DMS53 treated with DMSO at 0.1 percent for 48 hours (cell line): ENCODE measurements at regions not wholly inside any gene's neighbourhood (a gene's known extent, or its start where the extent isn't known, plus 50 kb on each side); places are given as distances from the start of the nearest gene placed in this dataset.
"Not testable (repeated sequence)": the region's sequence is repeated elsewhere in the genome, so short reads cannot be mapped to it uniquely, and the experiment has no call there.

Source experiments
- DNase-seq: peaks from one replicate; lab custom pipeline; 2025; ENCODE audit not compliant: unreplicated experiment; lab: John Stamatoyannopoulos, UW

GRCh38 chr1:166692346-166692745, 146.9 kb upstream of the POGK start:
- DNase-seq: no peak

- DNase-seq: no peak
Observed at GRCh38 chr1:166693158-166693557, 146.1 kb upstream of the POGK start.

DNA sequence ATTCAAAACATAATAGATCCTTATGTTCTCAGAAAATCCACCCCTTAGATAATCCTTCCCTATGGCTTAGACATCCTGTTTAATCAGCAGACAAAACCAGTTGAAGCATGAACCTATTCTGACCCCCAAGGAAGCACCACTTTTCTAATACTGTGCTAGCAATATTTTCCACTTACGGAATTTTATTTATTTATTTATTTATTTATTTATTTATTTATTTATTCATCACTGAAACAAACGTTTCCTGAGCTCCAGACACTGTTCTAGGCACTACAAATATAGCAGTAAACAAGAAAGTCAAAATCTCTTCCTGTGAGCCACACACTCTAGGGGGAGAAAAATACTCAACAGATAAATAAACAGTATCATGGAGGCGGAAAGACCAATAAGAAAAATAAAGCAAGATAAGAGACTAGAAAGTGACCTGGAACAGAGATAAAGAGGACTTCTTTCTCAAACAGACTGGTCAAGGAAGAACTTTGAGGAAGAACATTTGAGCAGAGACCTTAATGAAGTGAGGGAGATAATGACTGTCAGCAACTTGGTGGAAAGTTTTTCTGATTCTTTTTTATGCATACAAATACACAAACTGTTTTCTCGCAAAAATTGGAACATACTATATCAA, 145.5 kb upstream of the POGK start:
- no peak for DNase-seq

GRCh38 chr1:166695115-166695514, 144.2 kb upstream of the POGK start:
- no peak for DNase-seq

DNA sequence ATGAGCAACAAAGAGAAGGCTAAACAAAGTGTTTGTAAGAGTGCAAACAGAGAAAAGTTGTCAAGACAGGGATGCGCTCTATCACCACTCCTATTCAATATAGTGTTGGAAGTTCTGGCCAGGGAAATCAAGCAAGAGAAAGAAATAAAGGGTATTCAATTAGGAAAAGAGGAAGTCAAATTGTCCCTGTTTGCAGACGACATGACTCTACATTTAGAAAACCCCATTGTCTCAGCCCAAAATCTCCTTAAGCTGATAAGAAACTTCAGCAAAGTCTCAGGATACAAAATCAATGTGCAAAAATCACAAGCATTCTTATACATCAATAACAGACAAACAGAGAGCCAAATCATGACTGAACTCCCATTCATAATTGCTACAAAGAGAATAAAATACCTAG, 143.4 kb upstream of the POGK start:
- DNase-seq: not testable (repeated sequence)

GRCh38 chr1:166698771-166699170, 140.5 kb upstream of the POGK start:
- no peak for DNase-seq

DNA sequence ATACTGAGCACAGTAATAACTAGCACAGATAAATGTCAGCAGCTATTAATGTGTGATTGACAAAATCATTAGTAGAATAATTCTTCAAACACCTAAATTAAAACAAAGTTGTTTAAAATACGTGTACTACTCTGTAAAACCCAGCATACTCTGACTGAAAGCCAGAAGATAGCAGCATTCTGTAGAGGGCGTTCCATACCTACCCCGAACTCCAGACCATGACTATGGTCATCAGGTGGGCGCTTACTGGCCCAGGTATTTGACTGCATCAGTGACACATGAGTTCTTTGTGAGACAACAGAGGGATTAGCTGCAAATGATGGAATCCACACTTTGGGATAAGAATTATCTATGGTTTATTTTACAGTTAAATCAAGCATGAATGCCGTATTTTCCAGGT, 139.7 kb upstream of the POGK start:
- no peak for DNase-seq

DNA sequence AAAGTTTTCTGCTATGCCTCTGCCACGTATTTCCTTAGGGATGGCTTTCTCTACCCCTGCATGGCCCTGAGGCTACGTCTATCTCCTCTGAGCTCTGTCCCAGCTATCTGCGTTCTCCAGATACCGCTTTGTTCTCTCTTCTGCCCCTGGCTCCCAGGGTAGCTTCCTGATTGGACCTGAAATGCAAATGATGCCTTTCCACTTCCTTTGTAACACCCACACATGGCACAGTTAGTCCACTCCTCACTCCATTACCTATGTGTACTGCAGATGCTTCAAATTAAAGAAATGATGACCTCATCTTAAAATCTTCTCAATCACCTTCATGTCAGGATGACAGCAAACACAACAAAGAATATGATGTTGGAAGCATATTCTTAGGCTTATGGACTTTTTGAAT, 138.6 kb upstream of the POGK start:
- no peak for DNase-seq

GRCh38 chr1:166701603-166702100, 137.6 kb upstream of the POGK start:
- no peak for DNase-seq

GRCh38 chr1:166703141-166703540, 136.1 kb upstream of the POGK start:
- no peak for DNase-seq

- no peak for DNase-seq
Observed at GRCh38 chr1:166703726-166704462, 135.4 kb upstream of the POGK start.

GRCh38 chr1:166705376-166706289, 133.6 kb upstream of the POGK start:
- DNase-seq: no peak

GRCh38 chr1:166716620-166717019, 122.7 kb upstream of the POGK start:
- no peak for DNase-seq

- no peak for DNase-seq
Observed at GRCh38 chr1:166721145-166721544, 118.1 kb upstream of the POGK start.

DNA sequence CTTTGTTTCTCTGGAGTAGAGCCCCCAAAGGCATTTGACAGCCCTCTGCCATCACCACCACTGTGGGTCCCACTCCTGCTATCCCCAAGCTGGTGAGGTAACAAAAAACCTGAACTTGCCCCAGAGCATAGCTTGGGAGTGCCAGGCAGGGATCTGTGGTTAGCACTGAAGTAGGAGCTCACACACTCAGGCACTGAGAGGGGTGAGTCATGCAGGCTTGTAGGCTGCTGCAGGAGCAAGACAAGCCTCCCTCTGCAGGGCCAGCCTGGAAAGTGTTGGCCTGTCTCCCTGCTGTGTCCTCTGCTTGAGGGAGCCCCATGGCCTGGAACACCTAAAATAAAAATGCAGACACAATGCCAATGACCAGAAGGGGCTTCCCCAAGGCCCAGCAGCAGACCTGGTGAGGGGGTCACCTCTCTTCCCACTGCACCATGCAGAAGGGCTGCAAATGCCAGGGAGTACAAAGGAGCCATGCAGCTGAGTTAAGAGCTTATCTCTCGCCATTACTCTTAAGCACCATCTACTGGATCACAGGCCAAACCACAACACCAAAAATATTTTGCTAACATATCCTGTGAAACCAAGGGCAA, 108.9 kb upstream of the POGK start:
- no peak for DNase-seq

GRCh38 chr1:166738140-166738539, 101.1 kb upstream of the POGK start:
- no peak for DNase-seq

DNA sequence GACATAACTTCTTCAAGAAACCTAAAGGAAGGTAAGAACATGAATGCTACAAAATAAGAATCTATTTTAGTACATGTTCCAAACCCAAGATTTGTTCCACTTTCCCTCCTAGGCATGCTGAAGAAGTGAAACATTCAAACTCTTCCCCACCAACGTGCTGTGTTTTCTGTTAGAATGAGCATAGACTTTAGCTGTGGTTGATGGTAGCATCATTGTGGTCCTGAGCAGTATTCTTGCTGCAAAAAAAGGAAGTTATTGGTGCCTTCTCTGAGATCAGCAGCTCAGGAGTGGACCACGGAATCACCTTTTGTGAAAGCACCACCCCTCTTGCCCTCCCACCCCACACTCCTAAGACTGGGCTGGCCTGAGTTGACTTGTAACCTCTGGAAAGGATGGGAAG, 100.4 kb upstream of the POGK start:
- DNase-seq: no peak

DNA sequence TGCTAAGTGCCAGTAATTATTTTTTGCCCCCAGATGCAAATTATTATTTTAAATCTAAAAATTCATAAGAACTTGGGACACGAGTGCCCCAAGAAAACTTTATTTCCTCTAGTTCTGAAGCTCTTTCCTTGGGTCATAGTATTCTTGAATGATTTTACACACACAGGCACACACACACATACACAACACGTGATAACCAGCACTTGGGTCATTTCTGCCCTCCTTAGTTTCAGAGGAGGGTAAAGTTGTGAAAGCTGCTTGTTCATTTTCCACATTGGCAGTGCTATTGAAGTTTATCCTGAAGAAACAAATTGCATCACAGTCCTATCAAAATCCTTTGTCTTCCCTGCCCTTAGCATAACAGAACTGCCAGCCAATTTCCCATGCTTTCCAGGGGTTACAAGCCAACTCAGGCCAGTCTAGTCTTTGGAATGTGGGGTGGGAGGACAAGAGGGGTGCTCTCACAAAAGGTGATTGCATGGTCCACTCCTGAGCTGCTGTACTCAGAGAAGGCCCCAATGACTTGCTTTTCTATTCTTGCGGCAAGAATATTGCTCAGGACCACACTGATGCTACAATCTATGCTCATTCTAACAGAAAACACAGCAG, 98.5 kb upstream of the POGK start:
- DNase-seq: no peak

- no peak for DNase-seq
Observed at GRCh38 chr1:166763318-166763717, 76.0 kb upstream of the POGK start.

DNA sequence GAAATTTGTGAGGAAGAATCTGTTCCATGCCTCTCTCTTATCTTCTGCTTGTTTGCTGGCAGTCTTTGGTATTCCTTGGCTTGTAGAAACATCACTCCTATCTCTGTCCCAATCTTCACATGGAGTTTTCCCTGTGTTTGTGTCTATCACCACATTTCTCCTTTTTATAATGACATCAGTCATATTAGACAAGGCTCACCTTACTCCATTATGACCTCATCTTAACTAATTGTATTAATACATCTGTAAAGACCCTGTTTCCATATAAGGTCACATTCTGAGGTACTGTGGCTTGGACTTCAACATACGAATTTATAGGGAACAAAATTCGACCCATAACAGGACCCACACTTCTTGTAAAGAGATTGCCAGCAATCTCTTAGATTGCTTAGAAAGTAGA, 72.3 kb upstream of the POGK start:
- DNase-seq: no peak

DNA sequence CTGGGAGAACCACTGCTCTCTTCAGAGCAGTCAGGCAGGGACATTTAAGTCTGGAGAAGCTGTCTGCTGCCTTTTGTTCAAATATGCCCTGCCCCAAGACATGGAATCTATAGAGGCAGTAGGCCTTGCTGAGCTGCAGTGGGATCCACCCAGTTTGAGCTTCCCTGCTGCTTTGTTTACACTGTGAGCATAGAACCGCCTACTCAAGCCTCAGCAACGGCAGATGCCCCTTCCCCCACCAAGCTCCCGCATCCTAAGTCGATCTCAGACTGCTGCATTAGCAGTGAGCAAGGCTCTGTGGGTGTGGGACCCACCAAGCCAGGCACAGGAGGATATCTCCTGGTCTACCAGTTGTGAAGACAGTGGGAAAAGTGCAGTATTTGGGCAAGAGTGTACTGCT, 54.6 kb upstream of the POGK start:
- DNase-seq: not testable (repeated sequence)
